ENCODE measurements at regions not wholly inside any gene's neighbourhood (a gene's known extent, or its start where the extent isn't known, plus 50 kb on each side); places are given as distances from the start of the nearest gene placed in this dataset.

DNA sequence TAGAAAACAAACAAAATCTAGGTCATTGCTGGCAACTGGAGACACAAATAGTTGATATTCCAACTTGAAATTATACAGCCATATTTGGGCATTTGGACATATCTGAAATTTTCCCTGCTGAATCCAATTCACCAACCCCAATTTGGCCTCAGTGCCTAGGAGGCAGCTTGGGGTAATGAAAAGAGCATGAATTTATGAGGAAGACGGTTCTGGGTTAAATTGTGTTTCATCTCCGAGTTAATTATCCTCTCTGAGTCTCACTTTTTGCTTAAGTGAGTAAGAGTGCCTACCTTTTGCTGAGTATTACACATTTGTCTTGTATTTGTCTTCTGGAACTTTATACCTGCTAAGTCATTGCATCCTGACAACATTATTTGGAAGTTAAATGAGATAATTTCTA, 1906.8 kb upstream of the PIK3C3 start:
- Histone ChIP-seq H3K4me3 (no peak overlapping the region), H3K27me3 (ENCODE audit: low read depth) (no peaks in the 10 kb centered on the region), H3K4me1 (no peaks in the 10 kb centered on the region), H3K36me3 (no peaks in the 10 kb centered on the region), H3K27ac (no peak overlapping the region), H3K9me3 (no peaks in the 10 kb centered on the region)
- intact Hi-C loops (cut with DNase I): no loop called here
- TF ChIP-seq, protein P1, sequence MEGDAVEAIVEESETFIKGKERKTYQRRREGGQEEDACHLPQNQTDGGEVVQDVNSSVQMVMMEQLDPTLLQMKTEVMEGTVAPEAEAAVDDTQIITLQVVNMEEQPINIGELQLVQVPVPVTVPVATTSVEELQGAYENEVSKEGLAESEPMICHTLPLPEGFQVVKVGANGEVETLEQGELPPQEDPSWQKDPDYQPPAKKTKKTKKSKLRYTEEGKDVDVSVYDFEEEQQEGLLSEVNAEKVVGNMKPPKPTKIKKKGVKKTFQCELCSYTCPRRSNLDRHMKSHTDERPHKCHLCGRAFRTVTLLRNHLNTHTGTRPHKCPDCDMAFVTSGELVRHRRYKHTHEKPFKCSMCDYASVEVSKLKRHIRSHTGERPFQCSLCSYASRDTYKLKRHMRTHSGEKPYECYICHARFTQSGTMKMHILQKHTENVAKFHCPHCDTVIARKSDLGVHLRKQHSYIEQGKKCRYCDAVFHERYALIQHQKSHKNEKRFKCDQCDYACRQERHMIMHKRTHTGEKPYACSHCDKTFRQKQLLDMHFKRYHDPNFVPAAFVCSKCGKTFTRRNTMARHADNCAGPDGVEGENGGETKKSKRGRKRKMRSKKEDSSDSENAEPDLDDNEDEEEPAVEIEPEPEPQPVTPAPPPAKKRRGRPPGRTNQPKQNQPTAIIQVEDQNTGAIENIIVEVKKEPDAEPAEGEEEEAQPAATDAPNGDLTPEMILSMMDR (IDR thresholded peaks at IDR 0.05): no peak
- ATAC-seq (no peak), DNase-seq (no peak)

DNA sequence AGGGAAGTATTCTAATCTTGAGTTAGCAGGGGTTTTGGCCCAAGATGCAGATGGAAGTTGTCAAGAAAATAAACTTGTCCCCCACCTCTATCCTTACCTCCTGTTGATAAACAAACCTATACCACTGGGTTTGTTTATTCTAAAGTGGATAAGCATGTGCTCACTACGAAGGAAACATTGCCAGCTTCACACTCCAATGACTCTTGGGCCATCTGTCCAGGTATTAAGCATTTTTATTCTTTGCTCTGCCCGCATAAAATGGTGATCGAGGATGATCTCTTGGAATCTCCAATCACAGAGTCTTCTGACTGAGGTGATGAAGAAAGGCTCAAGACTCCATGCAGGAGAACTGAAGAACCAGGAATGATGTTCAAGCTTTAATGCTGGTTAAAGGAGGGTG, 1908.4 kb upstream of the PIK3C3 start:
- Histone ChIP-seq H3K4me3 (no peak overlapping the region), H3K27me3 (ENCODE audit: low read depth) (no peaks in the 10 kb centered on the region), H3K4me1 (no peaks in the 10 kb centered on the region), H3K36me3 (no peaks in the 10 kb centered on the region), H3K9me3 (no peaks in the 10 kb centered on the region), H3K27ac (no peak overlapping the region)
- TF ChIP-seq, protein P1 (IDR thresholded peaks at IDR 0.05): no peak
- intact Hi-C loops (cut with DNase I): no loop called here
- DNase-seq: no peak
- no peak for ATAC-seq

DNA sequence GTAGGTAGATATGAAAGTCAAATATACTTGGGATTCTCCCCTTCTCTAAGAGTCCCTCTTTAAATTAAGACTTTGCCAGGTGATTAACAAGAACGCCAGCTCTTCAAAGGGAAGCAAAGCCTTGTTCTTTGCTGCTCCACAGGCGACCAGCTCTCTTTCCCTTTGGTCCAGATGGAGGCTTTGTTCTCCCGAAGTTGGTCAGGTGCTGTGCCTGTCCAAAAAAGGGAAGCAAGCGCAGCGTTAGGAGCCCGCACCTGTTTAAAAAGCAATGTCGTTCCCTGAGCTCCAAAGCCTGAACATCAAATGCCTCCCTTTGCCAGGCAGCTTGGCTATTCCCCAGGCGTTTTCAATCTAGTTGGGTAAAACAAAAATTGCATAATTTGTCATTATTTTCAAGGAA, 1913.1 kb upstream of the PIK3C3 start:
- H3K9me3 ChIP-seq: no peaks in the 10 kb centered on the region
- ATAC-seq (no peak), DNase-seq (no peak)
- H3K4me1 ChIP-seq: no peaks in the 10 kb centered on the region
- intact Hi-C loops (cut with DNase I): no loop called here
- no peak overlapping the region for H3K27ac ChIP-seq
- TF ChIP-seq, protein P1 (IDR thresholded peaks at IDR 0.05): no peak
- H3K36me3 ChIP-seq: no peaks in the 10 kb centered on the region
- H3K4me3 ChIP-seq: no peak overlapping the region
- no peaks in the 10 kb centered on the region for H3K27me3 ChIP-seq (ENCODE audit: low read depth)

DNA sequence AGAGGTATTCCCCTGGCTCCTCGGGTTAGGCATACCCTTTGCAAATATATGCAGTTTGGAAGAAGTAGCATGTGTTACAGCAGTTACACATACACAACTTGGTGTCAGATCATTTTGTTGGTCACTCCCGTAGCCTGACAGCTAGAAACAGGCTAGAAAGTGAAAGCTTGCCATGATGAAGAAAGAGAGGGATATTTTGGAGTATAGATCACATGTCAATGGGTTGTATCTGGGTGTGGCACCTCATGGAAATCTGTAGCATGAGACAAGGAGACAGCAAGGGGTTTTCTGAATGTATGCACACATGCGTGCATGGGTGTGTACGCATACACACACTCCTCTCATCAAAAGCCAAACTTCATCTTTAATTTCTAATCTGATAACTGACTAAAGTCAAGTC, 1914.5 kb upstream of the PIK3C3 start:
- intact Hi-C loops (cut with DNase I): no loop called here
- no peak for DNase-seq
- H3K27me3 ChIP-seq (ENCODE audit: low read depth): no peaks in the 10 kb centered on the region
- no peak overlapping the region for H3K4me3 ChIP-seq
- H3K9me3 ChIP-seq: no peaks in the 10 kb centered on the region
- TF ChIP-seq, protein P1 (IDR thresholded peaks at IDR 0.05): no peak
- no peaks in the 10 kb centered on the region for H3K4me1 ChIP-seq
- no peaks in the 10 kb centered on the region for H3K36me3 ChIP-seq
- ATAC-seq: no peak
- no peak overlapping the region for H3K27ac ChIP-seq

DNA sequence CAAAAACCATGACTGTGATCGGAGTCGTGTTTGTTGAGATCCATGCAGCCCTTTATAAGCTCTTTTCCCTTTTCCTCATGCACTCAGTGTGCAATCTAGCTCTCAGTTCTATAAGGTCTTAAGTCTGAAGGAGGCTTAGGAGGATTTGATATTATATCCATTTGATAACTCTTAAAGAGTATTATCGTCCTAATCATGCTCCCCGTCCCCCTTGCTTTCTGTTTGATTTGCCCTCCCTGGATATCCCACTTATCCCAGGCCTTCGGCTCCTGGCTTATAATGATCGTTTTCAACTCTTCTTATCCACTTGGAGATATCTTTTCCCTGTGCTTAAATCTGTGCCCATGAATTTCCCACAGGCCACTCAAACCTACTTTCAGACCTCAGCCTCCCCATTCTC, 1917.7 kb upstream of the PIK3C3 start:
- TF ChIP-seq, protein P1 (IDR thresholded peaks at IDR 0.05): no peak
- no peaks in the 10 kb centered on the region for H3K9me3 ChIP-seq
- intact Hi-C loops (cut with DNase I): no loop called here
- no peaks in the 10 kb centered on the region for H3K36me3 ChIP-seq
- H3K4me3 ChIP-seq: no peak overlapping the region
- H3K4me1 ChIP-seq: no peaks in the 10 kb centered on the region
- DNase-seq (no peak), ATAC-seq (no peak)
- H3K27me3 ChIP-seq (ENCODE audit: low read depth): no peaks in the 10 kb centered on the region
- no peak overlapping the region for H3K27ac ChIP-seq

DNA sequence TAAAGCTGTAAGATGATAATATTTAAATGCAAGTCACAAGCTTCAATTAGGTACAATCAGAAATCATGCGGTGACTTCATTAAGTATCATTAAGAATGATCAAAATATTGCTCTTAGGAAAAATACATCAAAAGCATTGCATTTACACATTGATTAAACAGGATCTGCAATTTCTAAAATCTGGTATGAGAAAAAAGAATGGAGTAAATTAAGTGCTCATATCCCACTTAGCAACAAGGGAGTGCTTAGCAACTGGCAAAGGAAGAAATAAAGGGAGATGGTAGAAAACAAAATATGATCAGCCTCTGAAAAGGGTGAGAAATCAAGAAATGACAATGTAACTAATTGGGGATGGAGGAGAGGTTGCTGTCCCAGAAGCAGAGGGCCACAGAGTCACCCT, 1918.2 kb upstream of the PIK3C3 start:
- Histone ChIP-seq H3K27ac (no peak overlapping the region), H3K4me3 (no peak overlapping the region), H3K4me1 (no peaks in the 10 kb centered on the region), H3K36me3 (no peaks in the 10 kb centered on the region), H3K9me3 (no peaks in the 10 kb centered on the region), H3K27me3 (ENCODE audit: low read depth) (no peaks in the 10 kb centered on the region)
- DNase-seq: no peak
- TF ChIP-seq, protein P1 (IDR thresholded peaks at IDR 0.05): no peak
- intact Hi-C loops (cut with DNase I): no loop called here
- no peak for ATAC-seq
